NCI-H2196 treated with DMSO at 0.1 percent for 48 hours (cell line): ENCODE measurements at regions not wholly inside any gene's neighbourhood (a gene's known extent, or its start where the extent isn't known, plus 50 kb on each side); places are given as distances from the start of the nearest gene placed in this dataset.
"Not testable (repeated sequence)": the region's sequence is repeated elsewhere in the genome, so short reads cannot be mapped to it uniquely, and the experiment has no call there.

Experiments used
- DNase-seq: peaks from one replicate; lab custom pipeline; 2025; ENCODE audit not compliant: unreplicated experiment; lab: John Stamatoyannopoulos, UW

DNA sequence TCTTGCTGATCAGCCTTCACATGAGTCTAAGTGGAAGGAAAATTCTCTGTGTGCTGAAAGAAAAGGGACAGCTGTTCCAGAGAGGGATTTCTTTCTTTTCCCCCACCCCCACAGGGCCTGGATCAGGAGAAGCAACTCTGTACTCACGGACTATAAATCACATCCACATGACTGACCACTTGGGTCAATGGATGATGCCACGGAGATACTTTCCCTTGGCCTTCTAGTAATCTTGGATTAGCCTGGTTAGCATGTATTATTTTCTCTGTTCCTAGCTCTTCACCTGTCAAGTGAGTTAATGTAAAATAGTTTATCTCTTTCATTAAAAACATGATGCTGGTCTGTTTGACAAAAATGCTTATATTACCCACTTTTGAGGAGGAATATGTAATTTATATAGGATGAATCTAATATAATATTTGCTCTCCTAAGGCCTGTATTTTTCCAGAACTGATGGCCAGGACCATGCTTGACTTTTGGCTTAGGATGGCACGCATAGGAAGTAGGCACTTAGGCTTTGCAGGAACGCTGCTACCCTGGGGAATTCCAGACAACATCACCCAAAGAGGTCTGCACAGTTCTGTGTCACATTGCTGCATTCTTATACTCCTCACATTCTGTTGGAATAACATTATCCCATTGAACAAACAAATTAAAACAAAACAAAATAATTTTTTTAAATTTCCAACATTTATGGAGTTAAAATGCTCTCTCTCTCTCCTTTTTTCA is 892.1 kb downstream of the TLE1 start:
- DNase-seq, result no peak

DNA sequence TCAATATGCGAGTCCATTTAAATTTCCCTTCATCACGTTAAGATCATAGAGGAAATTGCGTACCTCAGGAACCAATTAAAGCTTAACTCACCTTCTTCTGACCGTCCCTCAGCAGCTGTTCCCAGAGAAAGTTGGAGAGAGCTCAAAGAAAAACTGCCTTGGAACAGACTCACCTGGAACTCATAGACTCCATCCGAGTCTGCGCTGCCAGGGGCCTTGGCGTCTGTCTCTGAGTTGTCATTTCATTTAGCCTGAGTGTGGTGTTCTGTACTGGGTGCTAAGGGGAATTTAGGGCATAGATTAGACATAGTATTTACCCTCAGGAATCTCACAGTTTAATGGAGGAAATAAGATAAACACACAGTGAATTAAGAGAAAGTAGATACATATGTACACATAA is 892.7 kb downstream of the TLE1 start:
- no peak for DNase-seq

DNA sequence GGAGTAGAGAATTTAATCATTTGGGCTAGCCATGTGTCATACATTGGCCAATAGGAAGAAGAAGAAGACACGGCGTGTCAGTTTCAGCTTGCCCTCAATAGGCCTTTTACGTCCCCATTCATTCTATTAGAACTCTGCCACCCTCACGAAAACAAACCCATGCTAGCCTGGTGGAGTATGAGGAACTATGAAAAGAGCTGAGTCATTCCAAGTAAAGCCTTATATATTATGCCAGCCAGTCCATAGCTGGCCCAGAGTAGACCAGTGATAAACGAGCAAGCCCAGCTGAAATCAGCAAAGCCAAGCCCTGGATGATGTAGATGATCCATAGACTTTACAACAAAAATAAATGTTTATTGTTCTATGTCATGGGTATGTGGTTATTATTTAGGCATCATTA is 895.1 kb downstream of the TLE1 start:
- DNase-seq, result no peak

DNA sequence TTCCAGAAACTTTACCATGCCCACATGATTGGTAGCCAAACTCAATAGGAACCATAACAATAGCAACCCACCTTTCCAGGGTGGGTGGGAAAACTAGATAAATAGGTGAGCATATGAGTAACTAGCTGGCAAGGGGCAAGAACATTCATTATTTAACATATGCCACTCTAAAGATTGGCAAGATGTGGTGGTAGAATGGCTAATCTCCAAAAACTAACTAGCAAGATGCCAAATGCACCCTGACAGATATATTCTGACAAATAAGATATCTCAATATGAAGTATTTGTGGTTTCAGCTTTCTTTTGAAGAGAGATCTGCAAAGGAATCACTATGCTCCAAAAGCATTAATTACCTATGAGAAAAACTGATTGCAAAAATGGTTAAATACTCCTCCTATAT is 895.6 kb downstream of the TLE1 start:
- no peak for DNase-seq

DNA sequence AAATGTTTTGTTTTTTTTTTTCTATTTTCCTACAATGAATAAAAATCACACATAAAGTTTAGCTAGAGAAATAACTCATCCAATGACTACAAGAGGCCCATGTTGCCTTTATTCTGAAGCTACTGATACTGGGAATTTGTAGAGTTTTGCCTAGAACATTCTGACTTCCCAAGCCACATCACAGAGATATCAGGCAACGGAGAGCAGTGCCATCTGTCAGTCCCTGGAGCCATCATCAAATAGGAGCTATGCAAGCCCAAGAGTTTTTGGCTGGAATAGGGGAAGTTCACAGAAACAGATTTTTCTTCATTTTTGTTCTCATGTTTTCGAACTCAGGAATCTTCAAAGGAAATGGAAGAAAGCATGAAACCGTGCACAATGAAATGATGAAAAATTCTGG is 896.6 kb downstream of the TLE1 start:
- DNase-seq, result no peak

DNA sequence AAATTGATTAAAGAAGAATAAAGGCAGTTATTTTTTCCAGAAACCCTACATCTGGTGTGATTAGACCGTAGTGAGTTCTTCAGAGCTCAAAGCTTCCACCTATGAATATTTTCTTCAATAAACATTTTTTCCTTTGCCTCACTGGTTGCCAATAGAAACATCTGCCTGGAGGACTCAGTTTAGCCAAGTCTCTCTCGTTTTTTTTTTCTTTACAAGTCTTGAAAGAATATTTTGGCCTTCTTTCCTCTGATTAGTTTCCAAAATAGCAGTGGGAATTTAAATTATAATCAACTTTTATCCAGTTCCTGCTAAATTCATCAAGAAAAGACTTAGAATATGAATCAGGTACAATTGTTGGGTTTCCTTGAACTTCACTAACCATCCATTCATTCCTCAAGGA is 897.5 kb downstream of the TLE1 start:
- DNase-seq, result no peak

DNA sequence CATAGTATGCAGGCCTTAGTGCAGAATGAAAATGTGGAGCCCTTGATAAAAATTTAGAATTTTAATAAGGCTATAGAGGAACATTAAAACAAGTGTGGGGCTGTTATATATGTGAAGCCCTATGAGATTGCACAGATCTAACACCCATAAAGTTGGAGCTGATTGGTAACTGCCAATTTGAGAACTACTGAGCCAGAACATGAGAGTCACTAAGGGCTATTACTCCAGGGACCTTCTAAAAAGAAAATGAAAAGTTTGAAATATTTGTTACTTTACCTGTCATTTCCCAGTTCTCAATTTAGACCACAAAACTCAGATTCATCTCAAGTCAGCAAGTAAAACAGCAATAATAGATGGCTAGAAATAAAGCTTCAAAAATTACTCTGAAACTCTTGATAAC is 898.6 kb downstream of the TLE1 start:
- no peak for DNase-seq

DNA sequence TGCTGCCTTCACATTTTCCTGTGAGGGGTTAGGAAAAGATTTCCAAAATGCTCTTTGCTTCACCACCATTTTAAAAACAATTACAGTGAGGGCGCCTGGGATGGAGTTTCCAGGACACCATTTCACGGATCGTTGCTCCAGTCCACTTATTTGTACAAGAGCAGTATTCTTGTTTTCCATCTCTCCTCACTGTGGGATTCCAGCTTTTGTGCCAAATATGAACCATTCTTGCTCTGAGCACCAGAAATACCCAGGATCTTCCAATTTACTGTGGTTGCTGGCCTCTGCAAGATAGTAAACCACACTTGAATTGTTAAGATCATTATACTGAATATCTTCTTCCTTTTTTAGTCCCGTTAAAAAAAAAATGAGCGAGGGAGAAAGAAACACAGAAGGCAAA is 899.5 kb downstream of the TLE1 start:
- DNase-seq, result no peak

DNA sequence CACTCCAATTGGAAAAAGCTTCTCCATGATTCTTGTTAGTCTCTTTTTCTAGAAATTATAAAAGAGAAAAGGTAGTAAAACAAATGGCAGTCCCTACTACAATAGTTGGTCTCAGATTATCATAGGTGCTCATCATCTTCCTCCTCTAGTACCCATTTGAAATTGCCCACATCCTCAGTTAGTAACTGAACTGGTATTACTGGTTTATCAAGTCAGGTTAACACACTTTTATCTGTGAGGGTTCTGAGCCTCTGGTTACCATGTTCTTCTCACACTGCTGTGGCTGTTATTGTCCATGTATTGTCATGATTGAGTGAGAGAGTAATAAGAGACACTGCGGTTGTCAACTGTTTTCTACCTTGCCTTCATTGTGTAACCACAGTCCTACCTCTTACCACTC is 901.7 kb downstream of the TLE1 start:
- DNase-seq, result no peak

DNA sequence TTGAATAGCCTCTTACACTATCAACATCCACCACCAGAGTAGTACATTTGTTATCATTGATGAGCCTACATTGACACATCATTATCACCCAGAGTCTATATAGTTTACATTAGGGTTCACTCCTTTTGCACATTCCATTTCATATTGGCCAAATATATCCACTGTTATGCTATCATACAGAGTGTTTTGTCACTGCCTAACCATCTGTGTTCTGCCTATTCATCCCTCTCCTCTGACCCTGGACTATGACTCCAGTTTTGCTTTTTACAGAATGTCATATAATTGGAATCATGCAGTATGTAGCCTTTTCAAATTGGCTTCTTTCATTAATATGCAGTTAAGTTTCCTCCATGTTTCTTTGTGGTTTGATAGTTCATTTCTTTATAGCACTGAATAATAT is 904.7 kb downstream of the TLE1 start:
- DNase-seq, result no peak

DNA sequence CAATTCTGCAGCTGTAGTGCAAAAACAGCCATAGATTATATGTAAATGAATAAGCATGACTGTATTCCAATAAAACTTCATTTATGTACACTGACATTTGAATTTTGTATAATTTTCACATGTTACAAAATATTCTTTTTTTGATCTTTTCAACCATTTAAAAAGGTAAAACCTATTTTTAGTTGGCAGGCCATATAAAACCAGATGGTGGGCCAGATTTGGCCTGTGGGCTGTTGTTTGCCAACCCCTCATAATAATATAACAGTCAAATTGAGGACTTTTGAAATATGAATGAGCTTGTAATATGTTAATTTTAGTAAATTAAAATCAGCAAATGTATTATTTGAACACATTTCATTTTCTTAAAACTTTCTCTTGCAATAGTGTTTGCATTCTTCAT is 913.4 kb downstream of the TLE1 start:
- no peak for DNase-seq

DNA sequence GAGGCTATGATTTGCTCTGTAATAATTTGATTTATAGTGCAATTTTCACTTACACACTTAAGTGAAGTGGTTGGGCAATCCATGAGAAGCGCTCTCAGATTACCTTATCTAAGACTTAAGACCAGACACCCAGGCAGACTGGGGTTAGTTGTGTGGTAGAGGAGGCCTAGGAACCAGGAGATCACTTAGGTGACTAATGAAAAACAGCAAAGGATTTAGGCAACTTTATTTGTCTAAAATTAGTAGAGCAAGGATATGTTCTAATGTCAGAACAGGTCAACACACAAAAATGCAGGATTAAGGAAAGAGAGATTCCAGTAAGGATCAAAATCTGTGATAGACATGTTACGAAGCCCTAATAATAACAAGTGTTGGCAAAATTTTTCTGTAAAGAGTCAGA is 913.8 kb downstream of the TLE1 start:
- no peak for DNase-seq

DNA sequence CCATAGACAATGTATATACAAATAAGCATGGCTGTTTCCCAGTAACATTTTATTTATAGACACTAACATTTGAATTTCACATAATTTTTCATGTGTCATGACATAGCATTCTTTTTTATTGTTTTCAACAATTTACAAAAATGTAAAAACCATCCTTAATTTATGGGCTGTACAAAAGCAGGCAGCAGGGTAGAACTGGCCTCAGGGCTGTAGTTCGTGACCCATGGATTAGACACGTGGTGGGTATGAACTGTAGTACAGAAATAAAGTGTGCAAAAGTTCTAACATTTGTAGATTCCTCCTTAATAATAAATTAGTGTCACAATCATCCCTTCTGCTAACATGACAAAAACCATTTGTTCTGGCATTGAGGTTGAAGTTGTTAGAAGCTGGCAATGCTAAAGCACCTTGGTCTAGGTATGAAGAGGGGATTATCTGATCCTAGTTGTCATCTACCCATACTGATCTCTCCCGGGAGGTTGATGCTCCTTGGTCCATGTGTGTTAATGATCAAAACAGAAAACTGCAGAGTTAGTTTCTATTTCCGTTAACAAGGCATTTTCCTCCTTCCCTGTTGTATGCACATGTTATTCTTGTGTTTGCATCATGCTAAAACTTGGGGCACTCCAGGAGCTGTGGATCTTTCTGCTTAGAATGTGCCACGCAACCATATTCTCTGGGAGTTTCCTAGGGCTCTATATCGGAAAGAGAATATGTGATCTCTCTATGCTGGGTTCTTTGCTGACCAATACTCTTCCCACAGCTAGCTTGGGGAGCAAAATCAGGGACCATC is 917.6 kb downstream of the TLE1 start:
- DNase-seq, result no peak

DNA sequence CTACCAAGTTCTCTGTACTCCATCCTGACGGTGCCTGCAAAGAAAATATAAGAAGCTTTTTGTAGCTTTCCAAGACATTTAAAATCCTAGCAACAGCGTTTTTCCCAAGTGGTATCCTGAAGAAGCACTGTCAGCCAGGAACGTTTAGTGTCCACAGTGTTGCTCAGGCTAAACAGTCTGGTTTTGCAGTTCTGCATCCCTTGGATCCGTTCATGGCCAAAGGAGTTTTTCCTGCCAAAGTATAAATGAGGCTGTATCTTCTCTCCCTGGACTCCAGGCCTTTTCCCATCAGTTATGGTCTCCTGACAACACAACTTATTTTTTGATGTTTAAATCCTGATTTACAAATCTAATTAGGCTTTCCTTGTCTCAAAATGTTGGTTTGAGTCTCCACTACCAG is 925.8 kb downstream of the TLE1 start:
- no peak for DNase-seq

DNA sequence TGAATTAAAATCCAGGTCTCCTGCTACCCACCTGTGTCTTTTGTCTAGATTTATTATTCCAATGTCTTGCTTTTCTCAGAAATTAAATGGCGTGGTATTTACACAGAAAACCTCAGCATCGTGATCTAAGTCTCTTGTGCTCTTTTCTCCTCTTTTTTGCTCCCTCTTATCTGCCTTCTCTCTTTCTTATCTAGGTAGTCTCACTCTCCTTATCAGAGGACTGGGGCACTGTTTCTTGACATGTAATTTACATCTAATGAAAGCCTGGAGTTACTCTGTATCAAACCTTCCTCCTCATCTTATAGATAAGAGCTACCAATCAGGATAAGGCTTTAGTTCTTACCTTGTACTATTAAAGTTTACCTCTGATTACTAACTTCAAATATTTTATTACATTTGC is 933.8 kb downstream of the TLE1 start:
- DNase-seq, result no peak

DNA sequence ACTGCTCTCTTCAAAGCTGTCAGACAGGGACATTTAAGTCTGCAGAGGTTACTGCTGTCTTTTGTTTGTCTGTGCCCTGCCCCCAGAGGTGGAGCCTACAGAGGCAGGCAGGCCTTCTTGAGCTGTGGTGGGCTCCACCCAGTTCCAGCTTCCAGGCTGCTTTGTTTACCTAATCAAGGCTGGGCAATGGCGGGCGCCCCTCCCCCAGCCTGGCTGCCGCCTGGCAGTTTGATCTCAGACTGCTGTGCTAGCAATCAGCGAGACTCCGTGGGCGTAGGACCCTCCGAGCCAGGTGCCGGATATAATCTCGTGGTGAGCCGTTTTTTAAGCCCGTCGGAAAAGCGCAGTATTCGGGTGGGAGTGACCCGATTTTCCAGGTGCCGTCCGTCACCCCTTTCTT is 942.3 kb downstream of the TLE1 start:
- not testable (repeated sequence) for DNase-seq

DNA sequence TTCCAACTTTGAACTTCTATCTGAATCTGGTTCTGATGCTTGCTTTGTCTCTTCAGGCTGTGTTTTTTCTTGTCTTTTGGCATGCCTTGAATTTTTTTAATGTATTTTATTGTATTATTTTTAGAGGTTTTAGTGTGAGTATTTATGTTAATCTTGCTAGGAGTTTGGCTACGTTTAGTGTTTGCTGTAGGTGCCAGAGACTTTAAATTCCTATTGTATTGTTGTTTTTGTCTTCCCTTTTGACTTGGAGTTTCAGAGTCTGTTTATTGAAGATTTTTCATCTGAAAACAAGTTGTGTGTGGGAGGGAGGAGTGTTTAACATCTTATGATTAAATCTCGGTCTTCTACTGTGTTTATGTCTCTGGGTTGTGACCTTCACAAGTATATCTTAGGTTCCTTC is 956.8 kb downstream of the TLE1 start:
- DNase-seq, result no peak

DNA sequence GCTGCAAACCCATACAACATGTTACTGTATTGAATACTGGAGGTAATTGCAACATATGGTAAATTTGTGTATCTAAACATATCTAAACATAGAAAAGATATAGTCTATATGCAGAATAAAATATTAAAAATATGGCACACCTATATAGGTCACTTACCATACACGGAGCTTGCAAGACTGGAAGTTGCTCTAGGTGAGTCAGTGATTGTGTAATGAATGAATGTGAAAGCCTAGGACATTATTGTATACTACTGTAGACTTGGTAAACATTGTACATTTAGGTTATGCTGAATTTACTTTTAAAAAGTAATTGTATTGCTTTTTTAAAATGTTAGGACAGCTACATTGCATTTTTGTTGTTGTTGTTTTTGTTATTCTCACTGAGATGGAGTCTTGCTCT is 968.8 kb downstream of the TLE1 start:
- no peak for DNase-seq

DNA sequence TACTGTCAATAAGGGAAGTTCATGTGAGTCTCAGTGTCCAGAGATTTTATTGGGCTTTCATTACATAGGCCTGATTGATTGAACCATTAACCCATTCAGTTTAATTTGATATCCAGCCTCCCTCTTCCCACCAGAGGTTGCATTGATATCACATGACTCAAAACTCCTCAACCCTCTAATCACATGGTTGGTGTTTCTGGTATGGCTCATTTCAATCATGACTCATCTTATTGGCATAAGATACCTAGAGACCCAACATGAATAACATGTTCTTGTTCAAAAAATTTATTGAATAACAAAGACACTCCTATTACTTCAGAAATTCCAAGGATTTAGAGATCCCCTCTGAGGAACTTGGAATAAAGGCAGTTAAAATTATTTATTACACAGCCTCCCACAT is 982.2 kb downstream of the TLE1 start:
- DNase-seq, result no peak

DNA sequence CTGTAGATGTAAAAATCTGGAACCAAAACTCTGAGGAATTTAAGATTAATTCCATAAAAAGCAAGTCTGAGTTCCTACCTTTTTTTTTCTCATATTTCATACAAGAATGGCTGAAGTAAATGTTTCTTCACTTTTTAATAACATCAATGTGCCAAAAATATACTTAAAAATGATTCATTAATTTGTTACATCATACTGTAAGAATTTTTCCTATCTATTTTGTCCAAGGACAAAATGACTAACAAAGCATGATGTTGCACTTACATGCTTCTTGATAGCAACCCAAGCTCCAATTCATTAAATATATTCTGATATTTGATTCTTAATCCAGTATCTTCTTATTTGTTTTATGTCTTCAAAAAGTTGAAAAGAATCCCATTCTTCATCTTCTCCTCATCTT is 988.3 kb downstream of the TLE1 start:
- no peak for DNase-seq

DNA sequence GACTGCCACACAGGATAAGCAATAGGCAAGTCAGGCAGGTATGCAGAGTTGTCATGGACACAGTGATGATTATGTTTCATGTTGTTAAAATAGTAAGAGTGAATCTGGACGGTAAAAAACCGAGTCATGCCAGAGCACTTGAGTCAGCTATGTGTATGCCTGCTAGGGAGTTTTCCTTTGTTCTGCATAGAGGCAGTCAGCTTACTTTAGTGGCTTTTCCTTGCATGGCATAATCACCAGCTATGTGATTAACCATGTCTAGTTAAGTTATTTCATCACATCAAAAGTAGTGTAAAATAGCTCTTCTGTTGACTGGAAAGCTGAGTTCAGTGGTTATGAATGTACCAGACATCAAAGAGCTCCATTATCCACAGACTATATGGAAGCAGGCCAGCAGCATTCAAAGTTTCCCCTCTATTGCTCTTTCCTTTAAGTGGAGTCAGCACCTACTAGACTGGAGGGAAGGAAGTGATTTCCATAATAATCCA is 989.8 kb downstream of the TLE1 start:
- peak; percentile 28 for DNase-seq

DNA sequence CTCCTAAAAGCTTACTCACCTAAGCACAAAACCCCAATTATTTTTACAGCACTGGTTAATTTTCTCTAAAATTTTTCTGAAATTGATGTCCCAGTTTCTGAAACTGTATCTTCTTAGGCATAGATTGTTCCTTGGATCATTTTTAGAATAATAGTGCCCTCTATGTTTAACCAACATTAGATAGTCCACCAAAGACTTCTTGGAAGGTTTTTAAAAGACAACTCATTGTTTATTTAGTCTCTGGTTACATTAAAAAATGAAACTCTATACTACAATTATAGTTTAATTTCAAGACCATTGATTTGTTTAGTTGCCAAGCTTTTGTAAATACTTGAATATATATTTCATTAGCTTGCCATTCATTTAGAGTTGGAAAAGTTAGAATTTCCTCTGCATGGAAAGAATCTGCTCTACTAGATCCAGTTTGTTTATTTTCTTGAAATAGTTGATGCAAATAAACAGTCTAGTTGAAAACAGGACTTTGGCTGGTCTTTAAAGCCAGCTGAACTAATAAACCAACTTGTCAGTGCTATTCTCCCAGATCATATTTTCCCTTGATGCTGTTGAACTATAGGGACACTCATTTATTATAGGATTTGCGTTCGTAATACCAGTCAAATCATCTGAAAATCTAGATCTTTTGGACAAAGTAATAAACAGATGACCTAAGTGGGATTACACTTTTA is 990.5 kb downstream of the TLE1 start:
- peak; percentile 11 for DNase-seq
